ENCODE measurements at regions not wholly inside any gene's neighbourhood (a gene's known extent, or its start where the extent isn't known, plus 50 kb on each side); places are given as distances from the start of the nearest gene placed in this dataset.

DNA sequence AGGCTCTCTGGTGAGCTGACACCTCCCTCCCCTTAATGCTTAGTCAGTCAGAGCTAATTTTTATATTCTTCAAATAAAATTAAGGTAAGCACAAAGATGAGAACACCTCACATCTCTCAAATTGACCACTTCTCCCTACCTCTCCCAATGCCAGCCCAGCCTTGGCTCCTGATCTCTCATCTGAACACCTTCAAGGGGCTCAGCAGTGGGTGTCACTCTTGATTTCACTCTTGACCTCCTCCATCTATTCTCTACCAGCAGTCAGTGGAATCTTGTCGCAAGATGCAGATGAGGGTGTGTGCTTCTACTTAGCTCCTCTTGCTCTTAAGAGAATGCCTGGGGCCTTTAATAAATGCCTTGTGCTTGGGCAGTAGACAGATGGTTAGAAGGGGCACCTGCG lies 309.0 kb upstream of the IRX3 start:
- Mint-ChIP-seq H3K27me3 (peaks cover 34% of the 10 kb centered on the region), H3K9me3 (peaks cover 2% of the 10 kb centered on the region), H3K4me1 (ENCODE audit: low read depth) (no peaks in the 10 kb centered on the region), H3K4me3 (no peak overlapping the region), H3K27ac (no peak overlapping the region), H3K36me3 (ENCODE audit: low read depth) (no peaks in the 10 kb centered on the region)
- POLR2A ChIA-PET, result no interaction called here
- Histone ChIP-seq H3K4me1 (ENCODE audit: insufficient read depth, low read length) (no peaks in the 10 kb centered on the region), H3K4me3 (ENCODE audit: low read length) (no peak overlapping the region), H3K27me3 (ENCODE audit: control insufficient read depth in 1 of 2, insufficient read depth in 2 of 2, low read length in 2 of 2) (peaks cover 6 to 13% of the 10 kb centered on the region in 2 experiments), H3K36me3 (ENCODE audit: insufficient read depth, low read length) (no peaks in the 10 kb centered on the region), H3K27ac (ENCODE audit: low read depth in 1 of 2, low read length in 2 of 2) (no peak overlapping the region), H3K9me3 (ENCODE audit: control insufficient read depth in 1 of 2, insufficient read depth in 1 of 2, low read length in 2 of 2) (peaks cover 0 to 5% of the 10 kb centered on the region in 2 experiments)
- DNase-seq, result no peak
- CTCF ChIA-PET, result no interaction called here
- intact Hi-C loops (cut with DNase I, micrococcal nuclease), result no loop called here
- no peak for ATAC-seq (ENCODE audit: poor library complexity)
- TF ChIP-seq, protein P1, sequence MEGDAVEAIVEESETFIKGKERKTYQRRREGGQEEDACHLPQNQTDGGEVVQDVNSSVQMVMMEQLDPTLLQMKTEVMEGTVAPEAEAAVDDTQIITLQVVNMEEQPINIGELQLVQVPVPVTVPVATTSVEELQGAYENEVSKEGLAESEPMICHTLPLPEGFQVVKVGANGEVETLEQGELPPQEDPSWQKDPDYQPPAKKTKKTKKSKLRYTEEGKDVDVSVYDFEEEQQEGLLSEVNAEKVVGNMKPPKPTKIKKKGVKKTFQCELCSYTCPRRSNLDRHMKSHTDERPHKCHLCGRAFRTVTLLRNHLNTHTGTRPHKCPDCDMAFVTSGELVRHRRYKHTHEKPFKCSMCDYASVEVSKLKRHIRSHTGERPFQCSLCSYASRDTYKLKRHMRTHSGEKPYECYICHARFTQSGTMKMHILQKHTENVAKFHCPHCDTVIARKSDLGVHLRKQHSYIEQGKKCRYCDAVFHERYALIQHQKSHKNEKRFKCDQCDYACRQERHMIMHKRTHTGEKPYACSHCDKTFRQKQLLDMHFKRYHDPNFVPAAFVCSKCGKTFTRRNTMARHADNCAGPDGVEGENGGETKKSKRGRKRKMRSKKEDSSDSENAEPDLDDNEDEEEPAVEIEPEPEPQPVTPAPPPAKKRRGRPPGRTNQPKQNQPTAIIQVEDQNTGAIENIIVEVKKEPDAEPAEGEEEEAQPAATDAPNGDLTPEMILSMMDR (IDR thresholded peaks at IDR 0.05), result no peak

DNA sequence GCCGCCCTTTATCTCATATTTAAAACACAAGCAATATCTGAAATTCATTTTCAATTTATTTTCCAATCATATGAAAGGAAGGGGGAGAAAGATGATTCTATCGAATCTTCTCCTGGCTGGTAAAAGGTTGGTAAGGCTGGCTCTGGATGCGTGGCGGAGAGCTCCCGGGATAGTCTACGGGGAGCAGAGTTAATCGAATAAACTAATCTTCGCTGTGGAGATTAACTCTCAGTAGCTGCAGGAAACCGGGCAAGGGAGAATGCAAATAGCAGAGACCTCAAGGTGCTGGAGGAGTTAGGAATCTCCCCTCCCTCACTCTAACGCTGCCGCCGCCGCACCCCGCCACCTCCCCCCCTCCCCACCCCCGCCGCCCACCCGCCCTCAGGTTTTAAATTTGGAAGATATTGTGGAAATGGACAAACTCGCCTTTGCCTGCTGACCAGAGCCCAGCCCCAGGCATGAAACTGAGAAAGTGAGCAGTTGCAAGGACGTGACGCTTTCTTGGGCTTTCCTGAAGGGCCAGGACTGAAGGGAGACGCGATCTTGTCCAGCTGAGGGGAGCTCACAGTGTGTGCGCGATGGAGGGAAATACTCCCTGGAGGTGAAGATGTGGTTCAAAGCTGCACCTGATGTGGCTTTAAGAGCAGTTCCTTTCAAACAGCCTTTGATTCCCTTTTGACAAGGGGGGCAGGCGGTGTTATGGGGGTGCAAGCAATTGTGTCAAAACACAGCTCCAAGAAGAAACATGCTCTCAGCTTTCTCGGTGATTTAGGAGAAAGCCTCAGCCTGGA lies 308.2 kb upstream of the IRX3 start:
- no peak for ATAC-seq (ENCODE audit: poor library complexity)
- no peaks in the 10 kb centered on the region for H3K4me1 Mint-ChIP-seq (ENCODE audit: low read depth)
- CTCF ChIA-PET, result no interaction called here
- H3K27me3 Mint-ChIP-seq, result peaks cover 34% of the 10 kb centered on the region
- no peak overlapping the region for H3K4me3 Mint-ChIP-seq
- peaks cover 2% of the 10 kb centered on the region for H3K9me3 Mint-ChIP-seq
- Histone ChIP-seq H3K27me3 (ENCODE audit: control insufficient read depth in 1 of 2, insufficient read depth in 2 of 2, low read length in 2 of 2) (peaks cover 6 to 13% of the 10 kb centered on the region in 2 experiments), H3K27ac (ENCODE audit: low read depth in 1 of 2, low read length in 2 of 2) (no peak overlapping the region), H3K36me3 (ENCODE audit: insufficient read depth, low read length) (no peaks in the 10 kb centered on the region), H3K4me1 (ENCODE audit: insufficient read depth, low read length) (no peaks in the 10 kb centered on the region), H3K4me3 (ENCODE audit: low read length) (no peak overlapping the region), H3K9me3 (ENCODE audit: control insufficient read depth in 1 of 2, insufficient read depth in 1 of 2, low read length in 2 of 2) (peaks cover 0 to 5% of the 10 kb centered on the region in 2 experiments)
- no peak for DNase-seq
- no peak overlapping the region for H3K27ac Mint-ChIP-seq
- TF ChIP-seq, protein P1 (IDR thresholded peaks at IDR 0.05), result no peak
- no peaks in the 10 kb centered on the region for H3K36me3 Mint-ChIP-seq (ENCODE audit: low read depth)
- POLR2A ChIA-PET, result no interaction called here
- intact Hi-C loops (cut with DNase I, micrococcal nuclease), result no loop called here

DNA sequence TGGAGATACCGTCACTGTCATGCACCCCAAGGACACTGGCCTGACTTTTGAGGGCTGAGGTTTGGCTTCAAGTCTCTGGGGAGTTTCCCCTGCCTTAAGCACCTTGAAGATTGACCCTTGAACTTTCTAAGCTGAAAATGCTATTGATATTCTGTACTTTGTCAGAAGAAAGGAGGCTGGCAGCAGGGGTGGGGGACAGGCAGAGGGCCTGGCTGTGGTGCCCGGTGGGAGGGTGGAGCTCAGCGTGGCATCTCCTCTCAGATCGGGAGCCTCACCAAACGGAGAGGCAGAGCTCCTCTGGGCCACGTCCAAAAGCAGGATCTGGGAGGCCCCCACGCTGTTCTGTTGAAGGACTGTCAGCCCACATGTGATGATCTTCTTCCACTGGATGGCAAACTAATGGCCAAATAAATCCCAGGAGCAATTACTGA lies 305.2 kb upstream of the IRX3 start:
- Mint-ChIP-seq H3K27me3 (peaks cover 43% of the 10 kb centered on the region), H3K9me3 (no peaks in the 10 kb centered on the region), H3K4me1 (ENCODE audit: low read depth) (no peaks in the 10 kb centered on the region), H3K36me3 (ENCODE audit: low read depth) (no peaks in the 10 kb centered on the region), H3K4me3 (no peak overlapping the region), H3K27ac (no peak overlapping the region)
- POLR2A ChIA-PET, result no interaction called here
- Histone ChIP-seq H3K9me3 (ENCODE audit: control insufficient read depth in 1 of 2, insufficient read depth in 1 of 2, low read length in 2 of 2) (peaks cover 0 to 5% of the 10 kb centered on the region in 2 experiments), H3K4me1 (ENCODE audit: insufficient read depth, low read length) (no peaks in the 10 kb centered on the region), H3K36me3 (ENCODE audit: insufficient read depth, low read length) (no peaks in the 10 kb centered on the region), H3K27ac (ENCODE audit: low read depth in 1 of 2, low read length in 2 of 2) (no peak overlapping the region), H3K4me3 (ENCODE audit: low read length) (no peak overlapping the region), H3K27me3 (ENCODE audit: control insufficient read depth in 1 of 2, insufficient read depth in 2 of 2, low read length in 2 of 2) (peaks cover 8 to 13% of the 10 kb centered on the region in 2 experiments)
- DNase-seq, result no peak
- no peak for ATAC-seq (ENCODE audit: poor library complexity)
- CTCF ChIA-PET, result interaction anchor here (0.6 kb wide), 1 partner anchor 440 kb away, joined by 4 read pairs; no protein-coding TSS in a partner anchor
- intact Hi-C loops (cut with DNase I, micrococcal nuclease), result no loop called here
- TF ChIP-seq, protein P1 (IDR thresholded peaks at IDR 0.05), result no peak

All from CD4-positive, alpha-beta T cell (primary cell).